GM23338 (cell line): ENCODE measurements at regions not wholly inside any gene's neighbourhood (a gene's known extent, or its start where the extent isn't known, plus 50 kb on each side); places are given as distances from the start of the nearest gene placed in this dataset.

Experiments
- ATAC-seq: fragments of 200-7000 bp; cut with Tn5 transposase; 3 replicates; pipeline ENCODE4 v1.9.1; 2020
- DNase-seq: peaks from one replicate; pipeline ENCODE4 v3.0.0-alpha.2; 2015; ENCODE audit warnings: low spot score
- H2AFZ ChIP-seq: fragments of 200-600 bp; sonication (generic); 2 replicates; pipeline ENCODE4 v1.8.0; 2016; ENCODE audit warnings: antibody characterized with exemption, mild to moderate bottlenecking, moderate library complexity
- H3F3A ChIP-seq: fragments of 200-600 bp; sonication (generic); replicated peaks from 2 replicates; pipeline ENCODE4 v1.8.0; 2017; ENCODE audit warnings: antibody characterized with exemption, mixed run types, low read depth
- H3K27ac ChIP-seq: fragments of 200-600 bp; sonication (generic); 2 replicates; pipeline ENCODE4 v1.6.1; 2016; ENCODE audit warnings: low read depth
- H3K27me3 ChIP-seq: fragments of 200-600 bp; sonication (generic); 2 replicates; pipeline ENCODE4 v1.8.0; 2016; ENCODE audit warnings: mild to moderate bottlenecking, mixed run types, moderate library complexity; ENCODE audit not compliant: insufficient read depth
- H3K36me3 ChIP-seq: fragments of 200-600 bp; sonication (generic); 2 replicates; pipeline ENCODE4 v1.8.0; 2016; ENCODE audit warnings: mild to moderate bottlenecking; ENCODE audit not compliant: insufficient read depth
- H3K4me1 ChIP-seq: fragments of 200-600 bp; sonication (generic); 2 replicates; pipeline ENCODE4 v1.8.0; 2016; ENCODE audit warnings: mild to moderate bottlenecking, moderate library complexity; ENCODE audit not compliant: insufficient read depth
- H3K4me2 ChIP-seq: fragments of 200-600 bp; sonication (generic); 2 replicates; pipeline ENCODE4 v1.7.1; 2017; ENCODE audit warnings: mixed run types
- H3K4me3 ChIP-seq: fragments of 200-600 bp; sonication (generic); 2 replicates; pipeline ENCODE4 v1.6.1; 2016; ENCODE audit warnings: mixed run types
- H3K79me2 ChIP-seq: fragments of 200-600 bp; sonication (generic); replicated peaks from 2 replicates; pipeline ENCODE4 v1.8.0; 2017; ENCODE audit warnings: mild to moderate bottlenecking; ENCODE audit not compliant: insufficient read depth
- H3K9me2 ChIP-seq: fragments of 200-600 bp; sonication (generic); 2 replicates; pipeline ENCODE4 v1.8.0; 2017; ENCODE audit not compliant: insufficient read depth
- H4K20me1 ChIP-seq: fragments of 200-600 bp; sonication (generic); replicated peaks from 2 replicates; pipeline ENCODE4 v1.8.0; 2017; ENCODE audit warnings: mild to moderate bottlenecking; ENCODE audit not compliant: insufficient read depth
- H3K27ac Mint-ChIP-seq: 2 replicates; pipeline ENCODE4 v1.8.0; 2020; ENCODE audit warnings: inconsistent platforms, mild to moderate bottlenecking, moderate library complexity, mixed read lengths
- H3K27me3 Mint-ChIP-seq: 3 replicates; pipeline ENCODE4 v1.8.0; 2022; ENCODE audit warnings: low read depth, mild to moderate bottlenecking, moderate library complexity, mixed read lengths, inconsistent platforms; ENCODE audit not compliant: insufficient read depth, poor library complexity
- H3K36me3 Mint-ChIP-seq: 3 replicates; pipeline ENCODE4 v1.8.0; 2021; ENCODE audit warnings: low read depth, mild to moderate bottlenecking, inconsistent platforms, moderate library complexity, mixed read lengths
- H3K4me1 Mint-ChIP-seq: 3 replicates; pipeline ENCODE4 v1.8.0; 2020; ENCODE audit warnings: mild to moderate bottlenecking, inconsistent platforms, mixed read lengths
- H3K4me3 Mint-ChIP-seq: 3 replicates; pipeline ENCODE4 v1.8.0; 2021; ENCODE audit warnings: moderate library complexity, mild to moderate bottlenecking, inconsistent platforms, mixed read lengths
- H3K9me3 Mint-ChIP-seq: 3 replicates; pipeline ENCODE4 v1.8.0; 2020; ENCODE audit warnings: moderate library complexity, mild to moderate bottlenecking, inconsistent platforms, mixed read lengths
- CREB1 ChIP-seq: fragments of 250-450 bp; sonication (Bioruptor Pico); IDR thresholded peaks from 2 replicates; pipeline ENCODE4 v1.5.0; 2020; ENCODE audit warnings: low read depth, mild to moderate bottlenecking, moderate library complexity
- CTCF ChIP-seq, 2 experiments: fragments of 200-600 bp in 1 of 2; sonication (generic) in 1 of 2; conservative IDR thresholded peaks; 2 replicates each; pipeline versions ENCODE4 v1.5.1 to v1.6.1; 2016 to 2017; ENCODE audit warnings: antibody characterized with exemption in 2 of 2, low read depth in 2 of 2, mild to moderate bottlenecking in 2 of 2, moderate library complexity in 1 of 2
- ETS1 ChIP-seq: IDR thresholded peaks from 2 replicates; pipeline ENCODE4 v1.6.1; 2016; ENCODE audit warnings: antibody characterized with exemption
- EZH2 ChIP-seq: fragments of 200-600 bp; sonication (generic); IDR thresholded peaks from one replicate; pipeline ENCODE4 v1.8.0; 2017; ENCODE audit warnings: antibody characterized with exemption, mild to moderate bottlenecking, low read depth; ENCODE audit not compliant: unreplicated experiment
- EZH2phosphoT487 ChIP-seq: fragments of 200-600 bp; sonication (generic); IDR thresholded peaks from one replicate; pipeline ENCODE4 v1.8.1; 2018; ENCODE audit warnings: antibody characterized with exemption; ENCODE audit not compliant: unreplicated experiment
- JUNB ChIP-seq: IDR thresholded peaks from one replicate; pipeline ENCODE4 v1.6.1; 2016; ENCODE audit warnings: antibody characterized with exemption; ENCODE audit not compliant: unreplicated experiment
- NANOG ChIP-seq: IDR thresholded peaks from 2 replicates; pipeline ENCODE4 v1.6.1; 2016; ENCODE audit warnings: antibody characterized with exemption, borderline replicate concordance
- POLR2AphosphoS5 ChIP-seq: IDR thresholded peaks from 2 replicates; pipeline ENCODE4 v1.6.1; 2016; ENCODE audit warnings: antibody characterized with exemption, low read depth
- REST ChIP-seq: IDR thresholded peaks from one replicate; pipeline ENCODE4 v1.6.1; 2018; ENCODE audit warnings: antibody characterized with exemption; ENCODE audit not compliant: unreplicated experiment
- STAT1 ChIP-seq: IDR thresholded peaks from one replicate; pipeline ENCODE4 v1.6.1; 2016; ENCODE audit warnings: antibody characterized with exemption; ENCODE audit not compliant: unreplicated experiment
- ZNF114 ChIP-seq: fragments of 250-450 bp; sonication (Bioruptor Pico); IDR thresholded peaks from 2 replicates; pipeline ENCODE4 v1.5.0; 2020; ENCODE audit warnings: mild to moderate bottlenecking, moderate library complexity
- ZNF331 ChIP-seq: fragments of 250-450 bp; sonication (Bioruptor Pico); IDR thresholded peaks from 2 replicates; pipeline ENCODE4 v1.5.0; 2020; ENCODE audit warnings: low read depth, mild to moderate bottlenecking, moderate library complexity

GRCh38 chr2:81747481-81748070 lies 1443.0 kb upstream of the LRRTM1 start:
- H3K79me2 ChIP-seq = no peaks in the 10 kb centered on the region
- no peaks in the 10 kb centered on the region for H3K4me1 ChIP-seq
- H3K36me3 Mint-ChIP-seq = no peaks in the 10 kb centered on the region
- no peak overlapping the region for H3K27ac Mint-ChIP-seq
- no peaks in the 10 kb centered on the region for H3K27me3 ChIP-seq
- no peak overlapping the region for H3K4me3 Mint-ChIP-seq
- no peak overlapping the region for H2AFZ ChIP-seq
- H3K4me1 Mint-ChIP-seq = no peaks in the 10 kb centered on the region
- H3F3A ChIP-seq = no peaks in the 10 kb centered on the region
- DNase-seq = no peak
- no peak for TF ChIP-seq JUNB
- H3K36me3 ChIP-seq = no peaks in the 10 kb centered on the region
- H3K27ac ChIP-seq = no peak overlapping the region
- peaks cover 9% of the 10 kb centered on the region for H3K9me3 Mint-ChIP-seq
- no peak overlapping the region for H3K4me3 ChIP-seq
- ATAC-seq = no peak
- no peaks in the 10 kb centered on the region for H3K9me2 ChIP-seq
- H3K27me3 Mint-ChIP-seq = no peaks in the 10 kb centered on the region
- H4K20me1 ChIP-seq = no peaks in the 10 kb centered on the region
- H3K4me2 ChIP-seq = no peak overlapping the region

- Histone ChIP-seq H3K9me2 (0 out of 2 replicates have a peak, but pooled peaks cover 4% of the 10 kb centered on the region), H3K36me3 (no peaks in the 10 kb centered on the region), H4K20me1 (no peaks in the 10 kb centered on the region), H3F3A (no peaks in the 10 kb centered on the region), H3K4me3 (no peak overlapping the region), H2AFZ (no peak overlapping the region), H3K4me2 (no peak overlapping the region), H3K4me1 (no peaks in the 10 kb centered on the region), H3K79me2 (no peaks in the 10 kb centered on the region), H3K27me3 (no peaks in the 10 kb centered on the region), H3K27ac (no peak overlapping the region)
- H3K36me3 Mint-ChIP-seq = no peaks in the 10 kb centered on the region
- no peak overlapping the region for H3K4me3 Mint-ChIP-seq
- DNase-seq (no peak), ATAC-seq (no peak)
- no peaks in the 10 kb centered on the region for H3K27me3 Mint-ChIP-seq
- H3K9me3 Mint-ChIP-seq = peaks cover 1% of the 10 kb centered on the region; the same call in 2 of the 3 replicates
- no peak overlapping the region for H3K27ac Mint-ChIP-seq
- no peaks in the 10 kb centered on the region for H3K4me1 Mint-ChIP-seq
- TF ChIP-seq NANOG (no peak), ETS1 (no peak), ZNF331 (CRISPR knock-in tag) (no peak), STAT1 (no peak), POLR2AphosphoS5 (no peak), EZH2phosphoT487 (no peak), ZNF114 (CRISPR knock-in tag) (no peak), CREB1 (CRISPR knock-in tag) (no peak), CTCF (conservative IDR thresholded peaks at IDR 0.05; ENCODE audit: low read depth in 2 of 2) (no peak), EZH2 (no peak), REST (no peak), JUNB (no peak)
Observed at GRCh38 chr2:81739966-81740365, 1435.4 kb upstream of the LRRTM1 start.
